Suprapubic skin (tissue), 3 donors: ENCODE measurements at regions not wholly inside any gene's neighbourhood (a gene's known extent, or its start where the extent isn't known, plus 50 kb on each side); places are given as distances from the start of the nearest gene placed in this dataset.

Experiments used
- CTCF ChIP-seq, 2 donors: fragments of 200-600 bp in 1 of 2; fragments of 450-650 bp in 1 of 2; sonication (generic) in 1 of 2; IDR thresholded peaks; one replicate each; pipeline ENCODE4 v1.5.1; 2016 to 2019; ENCODE audit warnings: antibody characterized with exemption in 2 of 2, mild to moderate bottlenecking in 1 of 2, moderate library complexity in 1 of 2
- POLR2A ChIP-seq, 2 donors: fragments of 450-650 bp; IDR thresholded peaks; one replicate each; pipeline ENCODE4 v1.6.1; 2017; ENCODE audit warnings: antibody characterized with exemption in 2 of 2, mild to moderate bottlenecking in 2 of 2, moderate library complexity in 2 of 2

GRCh38 chr2:215627771-215628170, 191.9 kb upstream of the FN1 start:
- TF ChIP-seq CTCF (IDR thresholded peaks at IDR 0.05) (no peak), POLR2A (IDR thresholded peaks at IDR 0.05) (no peak)
